ENCODE measurements at regions not wholly inside any gene's neighbourhood (a gene's known extent, or its start where the extent isn't known, plus 50 kb on each side); places are given as distances from the start of the nearest gene placed in this dataset.

GRCh38 chr9:26566141-26566540, 326.5 kb downstream of the CAAP1 start:
- Histone ChIP-seq H3K27me3 (ENCODE audit: insufficient read depth, poor library complexity, severe bottlenecking) (no peaks in the 10 kb centered on the region), H3K27ac (ENCODE audit: poor library complexity, severe bottlenecking) (no peak overlapping the region), H3K9me3 (ENCODE audit: severe bottlenecking) (no peaks in the 10 kb centered on the region), H3K4me1 (ENCODE audit: insufficient read depth, poor library complexity, severe bottlenecking) (no peaks in the 10 kb centered on the region), H3K36me3 (ENCODE audit: low read depth) (no peaks in the 10 kb centered on the region), H3K4me3 (ENCODE audit: severe bottlenecking) (no peak overlapping the region)
- no peak for DNase-seq (ENCODE audit: low spot score)
- ATAC-seq (ENCODE audit: low read depth) = no peak
- TF ChIP-seq, protein P1, sequence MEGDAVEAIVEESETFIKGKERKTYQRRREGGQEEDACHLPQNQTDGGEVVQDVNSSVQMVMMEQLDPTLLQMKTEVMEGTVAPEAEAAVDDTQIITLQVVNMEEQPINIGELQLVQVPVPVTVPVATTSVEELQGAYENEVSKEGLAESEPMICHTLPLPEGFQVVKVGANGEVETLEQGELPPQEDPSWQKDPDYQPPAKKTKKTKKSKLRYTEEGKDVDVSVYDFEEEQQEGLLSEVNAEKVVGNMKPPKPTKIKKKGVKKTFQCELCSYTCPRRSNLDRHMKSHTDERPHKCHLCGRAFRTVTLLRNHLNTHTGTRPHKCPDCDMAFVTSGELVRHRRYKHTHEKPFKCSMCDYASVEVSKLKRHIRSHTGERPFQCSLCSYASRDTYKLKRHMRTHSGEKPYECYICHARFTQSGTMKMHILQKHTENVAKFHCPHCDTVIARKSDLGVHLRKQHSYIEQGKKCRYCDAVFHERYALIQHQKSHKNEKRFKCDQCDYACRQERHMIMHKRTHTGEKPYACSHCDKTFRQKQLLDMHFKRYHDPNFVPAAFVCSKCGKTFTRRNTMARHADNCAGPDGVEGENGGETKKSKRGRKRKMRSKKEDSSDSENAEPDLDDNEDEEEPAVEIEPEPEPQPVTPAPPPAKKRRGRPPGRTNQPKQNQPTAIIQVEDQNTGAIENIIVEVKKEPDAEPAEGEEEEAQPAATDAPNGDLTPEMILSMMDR (IDR thresholded peaks at IDR 0.05; ENCODE audit: poor library complexity, severe bottlenecking) = no peak

- no peaks in the 10 kb centered on the region for H3K9me3 ChIP-seq (ENCODE audit: severe bottlenecking)
These were observed 327.5 kb downstream of the CAAP1 start for GRCh38 chr9:26565118-26565517.

GRCh38 chr9:26562338-26562737, 330.3 kb downstream of the CAAP1 start:
- Histone ChIP-seq H3K9me3 (ENCODE audit: severe bottlenecking) (no peaks in the 10 kb centered on the region), H3K27me3 (ENCODE audit: insufficient read depth, poor library complexity, severe bottlenecking) (no peaks in the 10 kb centered on the region), H3K36me3 (ENCODE audit: low read depth) (no peaks in the 10 kb centered on the region), H3K4me3 (ENCODE audit: severe bottlenecking) (no peak overlapping the region), H3K4me1 (ENCODE audit: insufficient read depth, poor library complexity, severe bottlenecking) (no peaks in the 10 kb centered on the region), H3K27ac (ENCODE audit: poor library complexity, severe bottlenecking) (no peak overlapping the region)
- ATAC-seq (ENCODE audit: low read depth) (no peak), DNase-seq (ENCODE audit: low spot score) (no peak)
- TF ChIP-seq, protein P1 (IDR thresholded peaks at IDR 0.05; ENCODE audit: poor library complexity, severe bottlenecking) = no peak

More at GRCh38 chr9:26565118-26565517, 327.5 kb downstream of the CAAP1 start:
- TF ChIP-seq, protein P1 (IDR thresholded peaks at IDR 0.05; ENCODE audit: poor library complexity, severe bottlenecking) = no peak
- ATAC-seq (ENCODE audit: low read depth) (no peak), DNase-seq (ENCODE audit: low spot score) (no peak)
- H3K27ac ChIP-seq (ENCODE audit: poor library complexity, severe bottlenecking) = no peak overlapping the region
- H3K4me1 ChIP-seq (ENCODE audit: insufficient read depth, poor library complexity, severe bottlenecking) = no peaks in the 10 kb centered on the region
- no peaks in the 10 kb centered on the region for H3K27me3 ChIP-seq (ENCODE audit: insufficient read depth, poor library complexity, severe bottlenecking)
- no peak overlapping the region for H3K4me3 ChIP-seq (ENCODE audit: severe bottlenecking)
- H3K36me3 ChIP-seq (ENCODE audit: low read depth) = no peaks in the 10 kb centered on the region

DNA sequence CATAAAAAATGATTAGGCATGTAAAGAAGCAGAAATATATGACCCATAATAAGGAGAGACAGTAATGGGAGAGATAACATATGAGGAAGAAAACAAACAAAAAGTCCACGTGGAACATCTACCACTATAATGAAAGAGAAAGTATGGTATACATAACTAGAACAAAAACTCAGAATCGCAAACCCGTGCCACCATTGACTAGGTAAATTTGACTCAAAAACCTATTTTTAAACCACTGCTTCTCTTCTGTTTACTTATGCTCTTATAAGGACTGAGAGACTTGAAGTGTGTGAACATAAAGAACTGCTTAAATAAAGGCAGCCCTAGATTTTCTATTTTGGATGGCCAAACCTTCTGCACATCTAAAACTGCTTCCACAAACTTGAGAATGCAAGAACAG, 330.7 kb downstream of the CAAP1 start:
- Histone ChIP-seq H3K4me3 (ENCODE audit: severe bottlenecking) (no peak overlapping the region), H3K27ac (ENCODE audit: poor library complexity, severe bottlenecking) (no peak overlapping the region), H3K36me3 (ENCODE audit: low read depth) (no peaks in the 10 kb centered on the region), H3K27me3 (ENCODE audit: insufficient read depth, poor library complexity, severe bottlenecking) (no peaks in the 10 kb centered on the region), H3K4me1 (ENCODE audit: insufficient read depth, poor library complexity, severe bottlenecking) (no peaks in the 10 kb centered on the region), H3K9me3 (ENCODE audit: severe bottlenecking) (no peaks in the 10 kb centered on the region)
- no peak for ATAC-seq (ENCODE audit: low read depth)
- TF ChIP-seq, protein P1 (IDR thresholded peaks at IDR 0.05; ENCODE audit: poor library complexity, severe bottlenecking) = no peak
- DNase-seq (ENCODE audit: low spot score) = no peak

GRCh38 chr9:26559506-26559905, 333.1 kb downstream of the CAAP1 start:
- DNase-seq (ENCODE audit: low spot score) (no peak), ATAC-seq (ENCODE audit: low read depth) (no peak)
- TF ChIP-seq, protein P1 (IDR thresholded peaks at IDR 0.05; ENCODE audit: poor library complexity, severe bottlenecking) = no peak
- Histone ChIP-seq H3K4me1 (ENCODE audit: insufficient read depth, poor library complexity, severe bottlenecking) (no peaks in the 10 kb centered on the region), H3K27ac (ENCODE audit: poor library complexity, severe bottlenecking) (no peak overlapping the region), H3K9me3 (ENCODE audit: severe bottlenecking) (no peaks in the 10 kb centered on the region), H3K4me3 (ENCODE audit: severe bottlenecking) (no peak overlapping the region), H3K27me3 (ENCODE audit: insufficient read depth, poor library complexity, severe bottlenecking) (no peaks in the 10 kb centered on the region), H3K36me3 (ENCODE audit: low read depth) (no peaks in the 10 kb centered on the region)

Measured in RWPE2 (cell line).